GM18520 (cell line): ENCODE measurements at regions not wholly inside any gene's neighbourhood (a gene's known extent, or its start where the extent isn't known, plus 50 kb on each side); places are given as distances from the start of the nearest gene placed in this dataset.
"Not testable (repeated sequence)": the region's sequence is repeated elsewhere in the genome, so short reads cannot be mapped to it uniquely, and the experiment has no call there.

Source experiments
- ATAC-seq: cut with Tn5 transposase; IDR thresholded peaks from one replicate; pipeline ENCODE4 v1.9.1; 2021; ENCODE audit not compliant: unreplicated experiment

DNA sequence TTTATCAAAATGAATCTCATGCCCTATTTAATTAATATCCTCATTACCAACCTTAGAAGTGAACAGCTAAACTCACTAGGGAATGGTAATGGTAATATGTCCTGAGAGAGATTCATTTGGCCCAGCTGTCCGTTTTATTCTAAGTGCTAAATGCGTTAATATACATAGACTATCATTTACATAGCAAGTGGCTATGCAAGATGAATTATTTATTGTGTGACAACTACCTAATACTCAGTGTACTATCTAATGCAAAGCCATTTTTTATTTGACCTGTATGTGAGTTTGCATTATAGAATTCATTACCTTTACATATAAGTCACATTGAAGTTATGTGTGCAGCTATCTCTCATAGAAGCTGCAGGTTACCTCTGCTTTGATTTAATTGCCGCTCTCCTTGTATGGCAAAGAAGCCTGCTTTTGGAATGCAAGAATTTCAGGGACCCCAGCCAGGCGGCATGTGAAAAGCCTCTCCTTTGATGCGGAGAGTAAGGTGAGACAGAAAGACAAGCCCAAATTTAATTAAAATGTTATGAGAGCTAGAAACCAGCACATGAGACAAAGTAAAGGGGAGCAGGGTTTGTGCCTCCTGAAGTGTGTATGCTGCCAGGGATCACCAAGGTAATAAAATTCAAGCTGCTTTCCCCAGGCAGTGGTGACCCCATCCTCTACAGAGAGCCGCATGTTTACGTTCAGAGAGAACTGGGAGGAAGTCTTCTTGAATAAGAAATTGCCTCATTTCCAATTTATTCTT is 693.0 kb upstream of the MAP3K7 start:
- ATAC-seq: no peak

DNA sequence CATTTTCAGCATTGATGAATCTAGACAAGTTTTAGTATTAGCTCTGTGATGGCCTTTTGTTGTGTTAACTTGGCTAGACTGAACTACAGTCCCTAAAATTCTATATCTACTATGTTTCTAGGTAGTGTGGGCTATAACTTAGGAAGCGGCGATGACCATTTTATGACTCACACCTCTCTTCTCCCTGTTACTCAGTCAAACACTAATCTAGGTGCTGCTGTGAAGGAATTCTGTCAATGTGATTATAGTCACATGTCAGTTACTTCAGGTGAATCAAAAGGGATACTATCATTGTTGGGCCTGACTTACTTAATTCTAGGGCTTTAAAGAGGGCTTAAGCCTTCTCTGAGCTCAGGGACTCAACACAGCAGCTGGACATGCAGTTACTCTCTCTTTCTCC is 691.5 kb upstream of the MAP3K7 start:
- ATAC-seq: no peak

DNA sequence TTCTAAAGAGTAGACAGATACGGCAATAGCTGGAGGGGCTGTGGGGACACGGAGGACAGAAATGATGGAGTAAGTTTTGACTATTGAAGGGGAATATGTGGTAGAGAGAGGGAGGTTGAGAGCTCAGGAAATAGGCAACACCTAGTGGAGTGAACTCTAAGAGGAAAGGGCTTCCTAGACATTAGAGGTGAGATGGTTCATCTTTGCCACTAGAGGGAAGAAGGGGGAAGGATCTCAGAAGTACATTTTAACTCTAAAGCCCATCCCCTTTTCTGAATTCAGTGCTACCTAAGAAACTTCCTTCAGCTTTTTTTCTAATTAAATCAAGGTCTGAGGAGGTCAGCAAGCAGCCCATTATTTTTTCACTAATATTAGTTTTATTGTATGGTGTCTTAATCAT is 689.4 kb upstream of the MAP3K7 start:
- ATAC-seq: peak; percentile 39

DNA sequence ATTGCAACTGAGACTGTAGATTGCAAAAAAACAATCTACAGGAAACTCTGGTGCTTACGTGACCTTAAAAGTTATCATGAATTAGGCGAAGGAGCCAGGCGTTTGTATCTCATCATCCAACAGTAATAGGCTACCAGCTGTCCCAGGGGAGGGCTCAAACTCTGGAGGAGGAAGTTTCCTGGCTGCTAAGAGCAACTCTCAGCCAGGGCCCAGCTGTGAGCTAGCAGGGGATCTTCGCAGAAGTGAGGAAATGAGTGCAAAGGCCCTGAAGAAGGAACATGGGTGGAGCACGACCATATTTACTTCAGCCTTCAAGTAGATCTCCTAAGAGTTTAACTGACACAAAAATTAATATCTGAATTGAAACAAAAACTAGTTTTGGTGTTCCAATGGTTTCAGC is 686.9 kb upstream of the MAP3K7 start:
- no peak for ATAC-seq

DNA sequence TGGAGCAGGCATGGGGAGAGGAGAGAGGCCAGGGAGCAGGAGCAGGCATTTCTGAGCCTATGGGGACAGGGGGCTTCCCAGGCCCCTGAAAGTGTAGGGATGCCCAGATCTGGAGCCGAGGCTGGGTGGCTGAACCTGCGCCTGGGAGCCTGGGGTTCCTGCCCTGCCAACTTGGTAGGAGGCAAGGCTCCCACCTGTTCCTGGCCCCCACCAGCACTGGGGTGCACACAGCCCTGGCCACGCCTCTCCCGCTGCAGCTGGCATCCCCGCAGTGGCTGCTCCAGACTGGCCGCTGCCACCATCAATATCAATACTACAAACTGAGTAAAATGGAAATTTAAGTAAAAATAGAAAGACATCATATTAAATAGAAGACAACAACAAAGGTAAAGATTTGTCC is 684.9 kb upstream of the MAP3K7 start:
- ATAC-seq: no peak

DNA sequence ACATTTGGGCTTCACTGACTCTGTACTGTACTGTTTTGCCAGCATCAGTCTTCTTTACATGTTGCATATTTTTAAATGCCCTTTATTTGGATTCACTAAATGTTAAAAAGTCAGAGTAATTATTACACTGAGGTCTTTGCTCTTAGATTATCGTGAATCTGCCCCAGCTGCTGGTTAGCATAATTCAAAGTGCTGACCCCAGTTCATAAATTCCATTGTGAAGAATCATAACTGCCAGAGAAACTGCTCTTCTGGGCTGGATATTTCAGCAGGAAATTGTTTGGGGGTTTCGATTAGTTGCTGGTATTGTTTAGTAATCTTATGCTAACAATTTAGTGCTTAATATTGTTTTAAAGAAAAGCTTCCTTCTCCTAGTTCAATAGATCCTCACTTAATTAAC is 682.1 kb upstream of the MAP3K7 start:
- ATAC-seq: no peak

DNA sequence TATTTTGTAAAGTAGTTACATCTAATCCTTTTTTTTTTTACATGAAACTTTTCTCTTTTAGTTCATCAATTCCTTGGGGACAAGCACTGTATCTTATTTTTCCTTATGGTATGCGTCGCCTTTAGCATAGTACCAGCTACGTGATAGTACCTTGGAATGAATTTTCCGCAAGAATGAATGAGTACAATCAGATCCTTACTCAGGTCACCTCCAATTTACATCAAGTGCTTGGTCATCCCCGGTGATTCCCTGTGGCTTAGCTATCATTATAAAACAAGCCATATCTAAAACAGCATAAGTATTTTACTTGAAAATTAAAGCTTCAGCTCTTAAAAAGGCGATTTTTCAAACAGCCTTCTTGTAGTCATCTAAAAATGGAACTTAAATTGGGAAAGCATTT is 680.4 kb upstream of the MAP3K7 start:
- ATAC-seq: no peak

DNA sequence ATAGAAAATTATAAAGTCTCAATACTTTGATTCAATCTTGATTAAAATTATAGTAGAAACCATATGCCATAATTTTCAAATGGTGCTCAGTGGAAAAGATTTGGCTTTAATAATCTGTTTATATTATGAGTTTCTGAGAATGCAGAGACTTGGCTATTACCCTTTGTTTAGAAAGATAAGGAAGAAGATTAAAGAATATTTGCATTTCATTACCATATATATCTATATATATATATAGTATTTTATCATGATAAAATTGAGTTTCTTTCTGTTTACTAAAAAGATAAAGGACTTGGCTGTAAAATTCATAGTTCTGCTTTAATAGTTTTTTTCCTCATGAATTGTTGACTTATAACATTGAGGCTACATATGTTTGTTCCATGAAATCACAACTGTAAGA is 679.3 kb upstream of the MAP3K7 start:
- ATAC-seq: no peak

DNA sequence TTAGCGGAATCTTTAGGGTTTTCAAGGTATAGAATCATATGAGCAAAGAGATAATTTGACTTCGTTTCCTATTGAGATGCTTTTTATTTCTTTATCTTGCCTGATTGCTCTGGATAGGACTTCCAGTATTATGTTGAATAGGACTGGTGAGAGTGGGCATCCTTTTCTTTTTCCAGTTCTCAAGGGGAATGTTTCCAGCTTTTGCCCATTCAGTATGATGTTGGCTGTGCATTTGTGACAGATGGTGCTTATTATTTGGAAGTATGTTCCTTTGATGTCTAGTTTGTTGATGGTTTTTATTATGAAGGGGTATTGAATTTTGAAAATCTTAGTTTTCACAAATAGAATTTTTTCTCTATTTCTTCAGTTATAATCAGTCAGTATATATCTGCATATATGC is 656.6 kb upstream of the MAP3K7 start:
- no peak for ATAC-seq

DNA sequence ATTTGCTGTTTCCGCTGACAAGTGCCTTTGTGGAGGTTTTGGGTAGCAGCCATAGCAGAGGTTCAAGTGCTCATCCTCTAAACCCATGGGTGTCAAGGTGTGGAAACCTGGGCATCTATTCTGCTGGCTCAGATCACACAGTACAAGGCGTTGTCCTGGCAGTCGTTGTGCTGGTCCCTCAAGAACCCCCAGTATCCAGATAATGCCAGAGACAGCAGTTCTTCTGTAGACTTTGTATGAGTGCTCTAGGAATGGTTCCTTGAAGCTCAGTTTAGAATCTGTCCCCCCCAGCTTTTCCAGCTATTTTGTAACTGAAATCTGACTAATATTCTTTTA is 655.7 kb upstream of the MAP3K7 start:
- no peak for ATAC-seq

DNA sequence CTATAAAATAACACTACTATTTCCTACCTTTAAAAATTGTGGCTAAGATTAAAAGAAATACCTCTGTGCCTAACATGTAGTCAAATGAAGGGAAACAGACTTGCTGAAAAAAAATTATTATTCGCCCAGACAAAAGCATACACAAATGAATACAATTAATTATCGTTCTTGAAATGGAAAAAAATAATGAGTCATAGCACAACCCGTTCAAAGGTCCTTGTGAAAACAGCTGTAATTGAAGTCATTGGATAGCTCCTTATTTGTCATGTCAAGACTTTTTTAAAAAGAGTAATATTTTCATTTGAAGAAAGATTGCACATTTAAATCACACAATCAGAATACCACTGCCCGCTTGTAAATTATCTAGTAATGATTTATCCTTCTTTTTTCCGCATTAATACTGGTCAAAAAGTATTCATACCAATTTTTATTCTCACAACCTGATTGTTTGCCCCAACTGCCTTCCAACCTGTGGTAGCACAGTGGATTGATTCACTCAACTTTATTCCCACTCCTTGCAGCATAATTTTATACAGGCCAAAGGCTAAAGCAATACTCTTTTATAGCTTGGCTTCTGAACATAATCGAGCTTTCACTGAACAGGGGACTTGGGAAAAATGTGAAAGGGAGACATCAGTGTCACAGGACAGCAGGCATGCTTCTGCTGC is 655.2 kb upstream of the MAP3K7 start:
- no peak for ATAC-seq

DNA sequence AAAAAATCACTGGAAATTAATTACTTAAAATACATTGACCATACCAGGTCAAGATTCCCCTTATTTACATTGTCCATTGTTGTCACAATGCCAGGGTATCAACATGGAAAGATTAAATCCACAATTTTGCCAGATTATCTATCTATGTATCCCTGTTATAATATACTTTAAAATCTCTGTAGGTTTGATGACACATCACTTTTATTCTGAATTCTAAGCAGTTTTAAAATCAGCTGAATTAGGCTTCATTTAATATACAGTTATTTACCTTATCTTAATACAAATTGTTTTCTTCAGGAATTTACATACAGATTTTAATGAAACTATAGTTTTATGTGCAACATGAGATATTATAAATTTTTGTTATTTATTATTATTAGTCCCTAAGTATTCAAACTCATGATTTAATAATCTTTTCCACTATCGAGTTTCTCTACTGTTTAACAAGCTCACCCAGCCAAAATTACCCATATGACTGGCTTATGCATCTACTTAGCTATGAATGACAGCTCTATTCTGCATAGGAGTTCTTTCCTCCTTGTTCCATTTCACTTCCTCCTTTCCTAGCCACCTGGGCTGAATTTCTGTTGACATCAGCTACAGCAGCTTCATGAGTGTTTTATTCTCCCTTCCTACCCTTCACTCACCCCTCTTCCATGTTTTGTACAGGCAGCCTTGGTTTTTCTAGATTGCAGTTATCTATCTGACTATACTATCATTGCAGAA is 654.2 kb upstream of the MAP3K7 start:
- ATAC-seq: no peak

DNA sequence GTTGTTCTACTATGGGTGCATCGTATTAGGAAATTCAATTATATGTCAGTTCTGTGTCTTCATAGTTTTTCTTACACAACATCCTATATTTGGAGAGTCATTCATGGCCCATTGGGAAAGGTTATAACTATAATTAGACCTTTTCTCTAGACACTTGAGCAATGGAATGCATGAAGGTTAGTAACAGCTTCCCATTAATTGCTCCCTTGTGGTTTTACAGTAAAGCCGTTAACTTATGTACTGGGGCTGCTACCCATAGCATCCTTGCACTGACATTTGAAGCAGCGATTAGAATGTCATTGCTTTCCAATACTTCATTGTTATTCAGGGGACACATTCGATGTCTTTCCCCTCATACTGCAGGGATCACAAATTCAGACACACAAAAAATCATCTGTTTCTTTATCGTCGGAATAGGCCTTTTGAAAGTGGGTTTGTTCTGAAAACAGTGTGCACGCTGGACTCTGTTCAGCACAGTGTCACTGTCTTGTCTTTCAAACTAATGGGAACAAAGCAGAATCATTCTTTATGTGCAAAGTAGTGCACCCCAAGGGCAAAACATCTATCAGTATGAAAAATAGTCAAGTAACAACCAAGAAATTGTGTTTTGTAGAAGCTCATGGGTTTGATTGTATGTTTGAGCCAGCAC is 634.3 kb upstream of the MAP3K7 start:
- ATAC-seq: no peak

DNA sequence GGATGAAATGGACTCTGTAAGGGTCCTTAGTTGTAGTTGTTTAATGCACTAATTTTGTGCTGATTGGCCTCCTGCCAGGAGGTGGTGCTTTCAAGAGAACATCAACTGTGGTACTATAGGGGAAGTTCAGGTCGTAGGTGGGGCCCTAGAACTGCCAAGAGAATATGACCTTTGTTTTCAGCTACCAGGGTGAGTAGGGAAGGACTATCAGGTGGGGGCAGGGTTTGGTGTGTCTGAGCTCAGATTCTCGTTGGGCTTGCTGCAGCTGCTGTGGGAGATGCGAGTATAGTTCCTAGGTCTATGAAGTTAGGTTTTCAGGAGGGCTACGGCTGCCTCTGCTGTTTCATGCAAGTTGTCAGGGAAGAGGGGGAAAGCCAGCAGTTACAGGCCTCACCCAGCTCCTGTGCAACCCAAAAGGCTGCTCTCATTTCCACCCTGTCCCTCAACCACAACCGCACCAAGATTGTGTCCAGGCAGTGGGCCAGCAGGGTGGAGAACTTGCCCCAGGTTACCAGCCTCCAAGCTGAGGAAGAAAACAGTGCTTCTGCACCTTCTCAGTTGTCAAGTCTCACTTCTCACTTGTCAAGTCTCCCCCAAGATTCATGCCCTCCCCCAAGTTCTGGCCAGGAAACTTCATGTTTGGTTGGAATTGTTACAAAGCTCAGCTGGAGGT is 626.5 kb upstream of the MAP3K7 start:
- ATAC-seq: no peak

DNA sequence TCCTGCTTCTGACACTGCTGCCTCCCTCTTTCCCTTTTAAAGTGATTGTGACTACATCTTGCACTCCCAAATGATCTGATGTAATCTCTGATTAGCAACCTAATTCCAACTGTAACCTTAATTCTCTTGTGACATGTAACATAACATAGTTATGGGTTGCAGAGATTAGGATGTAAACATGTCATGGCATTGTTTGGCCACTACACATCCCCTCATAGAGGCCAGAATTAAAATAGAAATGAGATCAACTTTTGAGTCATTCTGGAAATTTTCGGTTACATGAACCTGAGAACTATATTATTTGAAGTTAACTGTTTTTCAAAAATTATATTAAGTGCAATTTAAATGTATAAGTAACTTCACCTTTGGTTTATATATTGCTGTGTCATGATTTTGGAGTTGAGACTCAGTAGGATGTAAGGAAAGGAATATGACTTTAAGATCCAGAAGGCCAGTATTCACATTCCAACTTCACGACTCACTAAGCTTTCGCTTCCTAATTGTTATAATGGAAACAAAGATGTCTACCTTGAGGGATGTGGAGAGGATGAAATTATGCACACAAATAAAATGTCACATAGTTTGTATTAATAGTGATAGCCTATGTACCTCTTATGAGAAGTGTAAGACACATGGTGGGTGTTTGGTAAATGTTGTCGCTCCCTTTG is 611.9 kb upstream of the MAP3K7 start:
- no peak for ATAC-seq

DNA sequence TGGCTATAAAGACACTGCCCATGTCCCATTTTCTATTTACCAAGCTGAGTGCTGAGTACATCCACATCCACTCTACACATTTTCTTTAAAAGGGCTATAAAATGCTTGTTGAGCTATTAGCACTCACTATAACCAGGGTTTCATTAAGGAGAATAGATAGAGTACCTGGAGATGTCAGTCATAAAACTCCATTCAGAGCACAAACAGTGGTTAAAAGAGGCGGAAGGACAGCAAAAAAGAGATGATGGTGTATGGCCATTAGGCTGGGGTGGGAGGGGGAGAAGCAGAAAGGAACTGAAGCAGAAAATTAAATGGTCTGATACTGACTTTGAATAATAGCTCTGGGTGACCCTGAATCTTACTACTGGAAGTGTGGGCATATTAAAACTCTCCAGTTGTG is 609.9 kb upstream of the MAP3K7 start:
- no peak for ATAC-seq

DNA sequence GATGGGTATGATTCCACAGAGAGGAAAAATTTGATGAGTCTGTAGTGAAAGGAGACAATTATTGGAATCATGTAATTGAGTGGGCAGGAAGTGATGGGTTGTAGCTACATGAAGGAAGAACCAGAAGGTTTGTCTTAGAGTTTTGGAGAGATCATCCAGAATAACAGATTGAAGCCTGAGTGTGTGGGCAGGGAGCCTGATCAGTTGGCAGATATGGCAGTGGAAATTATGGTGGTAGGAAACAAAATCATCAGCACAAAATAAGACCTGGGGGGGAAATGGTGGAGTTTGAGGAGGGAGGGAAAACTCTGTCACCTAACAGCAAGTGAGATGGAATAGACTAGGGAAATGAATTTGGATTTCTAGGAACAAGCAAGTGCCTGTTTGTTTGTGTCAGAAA is 606.6 kb upstream of the MAP3K7 start:
- no peak for ATAC-seq

DNA sequence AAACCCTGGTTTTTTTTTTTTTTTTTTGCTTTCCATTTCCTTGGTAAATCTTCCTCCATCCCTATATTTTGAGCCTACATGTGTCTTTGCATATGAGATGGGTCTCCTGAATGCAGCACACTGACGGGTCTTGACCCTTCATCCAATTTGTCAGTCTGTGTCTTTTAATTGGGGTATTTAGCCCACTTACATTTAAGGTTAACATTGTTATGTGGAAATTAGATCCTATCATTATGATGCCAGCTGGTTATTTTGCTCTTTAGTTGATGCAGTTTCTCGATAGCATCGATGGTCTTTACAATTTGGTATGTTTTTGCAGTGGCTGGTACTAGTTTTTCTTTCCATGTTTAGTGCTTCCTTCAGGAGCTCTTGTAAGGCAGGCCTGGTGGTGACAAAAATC is 603.2 kb upstream of the MAP3K7 start:
- ATAC-seq: not testable (repeated sequence)

DNA sequence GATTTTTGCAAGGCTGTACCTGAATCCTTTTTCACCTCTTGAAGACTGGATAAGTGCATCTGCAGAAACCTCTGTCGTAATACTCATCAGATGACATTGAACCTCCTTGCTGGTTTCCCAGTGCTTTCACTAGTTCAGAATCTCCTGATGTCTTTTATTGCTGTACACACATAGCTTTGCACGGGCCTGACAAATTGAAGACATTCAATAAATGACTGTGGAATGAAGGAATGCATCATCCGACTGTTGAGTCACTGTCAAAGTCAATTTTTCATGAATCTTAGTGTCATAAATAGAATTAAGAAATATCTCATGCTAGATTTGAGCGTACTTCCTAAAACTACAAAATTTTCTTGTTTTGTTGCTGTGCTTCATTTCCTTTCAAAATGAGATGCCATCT is 598.2 kb upstream of the MAP3K7 start:
- ATAC-seq: no peak

DNA sequence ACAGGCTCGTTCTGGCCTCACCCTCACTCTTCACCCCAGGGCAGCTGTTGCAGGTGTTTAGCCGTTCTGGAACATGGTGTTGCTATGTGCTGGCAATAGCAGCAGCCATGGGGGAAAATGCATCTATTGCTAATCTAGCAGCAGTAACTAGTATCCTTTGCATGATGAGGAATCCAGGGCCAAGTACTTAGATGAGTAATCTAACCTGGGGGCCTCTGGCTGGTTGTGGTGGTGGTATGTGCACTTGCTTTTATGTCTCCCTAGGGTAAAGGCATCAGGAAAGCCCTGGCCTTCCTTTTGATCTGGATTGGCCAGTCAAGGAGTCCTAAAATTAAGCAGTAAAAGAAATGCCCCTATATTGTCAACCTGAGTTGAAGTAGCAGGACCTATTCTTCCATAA is 594.5 kb upstream of the MAP3K7 start:
- no peak for ATAC-seq

DNA sequence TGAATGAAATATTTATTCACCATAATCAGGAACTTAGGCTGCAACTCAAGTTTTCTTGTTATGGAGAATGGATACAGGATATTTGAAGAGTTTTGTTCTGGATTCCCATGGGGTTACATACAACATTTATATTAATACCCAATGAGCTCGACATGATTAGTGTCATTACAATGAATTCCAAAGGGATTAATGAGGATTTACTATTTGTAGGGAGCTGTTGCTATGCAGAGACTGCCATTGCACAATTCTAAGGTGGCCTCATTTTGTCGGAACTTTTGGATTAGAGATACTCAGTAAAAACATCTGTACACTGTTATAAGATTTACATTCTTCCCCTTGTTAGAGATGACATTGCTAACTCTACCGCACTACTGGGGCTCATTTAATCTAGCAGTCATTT is 586.8 kb upstream of the MAP3K7 start:
- ATAC-seq: no peak
